GM23338 (cell line): ENCODE measurements at regions not wholly inside any gene's neighbourhood (a gene's known extent, or its start where the extent isn't known, plus 50 kb on each side); places are given as distances from the start of the nearest gene placed in this dataset.
A peak's percentile ranks its signal among the peaks of the same experiment; 100 is the strongest.

Source experiments
- ATAC-seq: fragments of 200-7000 bp; cut with Tn5 transposase; 3 replicates; pipeline ENCODE4 v1.9.1; 2020
- DNase-seq: peaks from one replicate; pipeline ENCODE4 v3.0.0-alpha.2; 2015; ENCODE audit warnings: low spot score
- H2AFZ ChIP-seq: fragments of 200-600 bp; sonication (generic); 2 replicates; pipeline ENCODE4 v1.8.0; 2016; ENCODE audit warnings: antibody characterized with exemption, mild to moderate bottlenecking, moderate library complexity
- H3F3A ChIP-seq: fragments of 200-600 bp; sonication (generic); replicated peaks from 2 replicates; pipeline ENCODE4 v1.8.0; 2017; ENCODE audit warnings: antibody characterized with exemption, mixed run types, low read depth
- H3K27ac ChIP-seq: fragments of 200-600 bp; sonication (generic); 2 replicates; pipeline ENCODE4 v1.6.1; 2016; ENCODE audit warnings: low read depth
- H3K27me3 ChIP-seq: fragments of 200-600 bp; sonication (generic); 2 replicates; pipeline ENCODE4 v1.8.0; 2016; ENCODE audit warnings: mild to moderate bottlenecking, mixed run types, moderate library complexity; ENCODE audit not compliant: insufficient read depth
- H3K36me3 ChIP-seq: fragments of 200-600 bp; sonication (generic); 2 replicates; pipeline ENCODE4 v1.8.0; 2016; ENCODE audit warnings: mild to moderate bottlenecking; ENCODE audit not compliant: insufficient read depth
- H3K4me1 ChIP-seq: fragments of 200-600 bp; sonication (generic); 2 replicates; pipeline ENCODE4 v1.8.0; 2016; ENCODE audit warnings: mild to moderate bottlenecking, moderate library complexity; ENCODE audit not compliant: insufficient read depth
- H3K4me2 ChIP-seq: fragments of 200-600 bp; sonication (generic); 2 replicates; pipeline ENCODE4 v1.7.1; 2017; ENCODE audit warnings: mixed run types
- H3K4me3 ChIP-seq: fragments of 200-600 bp; sonication (generic); 2 replicates; pipeline ENCODE4 v1.6.1; 2016; ENCODE audit warnings: mixed run types
- H3K79me2 ChIP-seq: fragments of 200-600 bp; sonication (generic); replicated peaks from 2 replicates; pipeline ENCODE4 v1.8.0; 2017; ENCODE audit warnings: mild to moderate bottlenecking; ENCODE audit not compliant: insufficient read depth
- H3K9me2 ChIP-seq: fragments of 200-600 bp; sonication (generic); 2 replicates; pipeline ENCODE4 v1.8.0; 2017; ENCODE audit not compliant: insufficient read depth
- H4K20me1 ChIP-seq: fragments of 200-600 bp; sonication (generic); replicated peaks from 2 replicates; pipeline ENCODE4 v1.8.0; 2017; ENCODE audit warnings: mild to moderate bottlenecking; ENCODE audit not compliant: insufficient read depth
- H3K27ac Mint-ChIP-seq: 2 replicates; pipeline ENCODE4 v1.8.0; 2020; ENCODE audit warnings: inconsistent platforms, mild to moderate bottlenecking, moderate library complexity, mixed read lengths
- H3K27me3 Mint-ChIP-seq: 3 replicates; pipeline ENCODE4 v1.8.0; 2022; ENCODE audit warnings: low read depth, mild to moderate bottlenecking, moderate library complexity, mixed read lengths, inconsistent platforms; ENCODE audit not compliant: insufficient read depth, poor library complexity
- H3K36me3 Mint-ChIP-seq: 3 replicates; pipeline ENCODE4 v1.8.0; 2021; ENCODE audit warnings: low read depth, mild to moderate bottlenecking, inconsistent platforms, moderate library complexity, mixed read lengths
- H3K4me1 Mint-ChIP-seq: 3 replicates; pipeline ENCODE4 v1.8.0; 2020; ENCODE audit warnings: mild to moderate bottlenecking, inconsistent platforms, mixed read lengths
- H3K4me3 Mint-ChIP-seq: 3 replicates; pipeline ENCODE4 v1.8.0; 2021; ENCODE audit warnings: moderate library complexity, mild to moderate bottlenecking, inconsistent platforms, mixed read lengths
- H3K9me3 Mint-ChIP-seq: 3 replicates; pipeline ENCODE4 v1.8.0; 2020; ENCODE audit warnings: moderate library complexity, mild to moderate bottlenecking, inconsistent platforms, mixed read lengths
- CREB1 ChIP-seq: fragments of 250-450 bp; sonication (Bioruptor Pico); IDR thresholded peaks from 2 replicates; pipeline ENCODE4 v1.5.0; 2020; ENCODE audit warnings: low read depth, mild to moderate bottlenecking, moderate library complexity
- EZH2phosphoT487 ChIP-seq: fragments of 200-600 bp; sonication (generic); IDR thresholded peaks from one replicate; pipeline ENCODE4 v1.8.1; 2018; ENCODE audit warnings: antibody characterized with exemption; ENCODE audit not compliant: unreplicated experiment
- REST ChIP-seq: IDR thresholded peaks from one replicate; pipeline ENCODE4 v1.6.1; 2018; ENCODE audit warnings: antibody characterized with exemption; ENCODE audit not compliant: unreplicated experiment
- ZNF462 ChIP-seq: fragments of 250-450 bp; sonication (Bioruptor Pico); IDR thresholded peaks from 2 replicates; pipeline ENCODE4 v1.5.0; 2020; ENCODE audit warnings: mild to moderate bottlenecking, moderate library complexity

GRCh38 chr4:165754664-165755063 is 118.4 kb upstream of the TLL1 start:
- no peaks in the 10 kb centered on the region for H4K20me1 ChIP-seq
- Mint-ChIP-seq H3K27ac (no peak overlapping the region), H3K4me1 (peaks cover 49% of the 10 kb centered on the region), H3K36me3 (no peaks in the 10 kb centered on the region; the same call in 2 of the 3 replicates), H3K27me3 (no peaks in the 10 kb centered on the region), H3K4me3 (no peak overlapping the region), H3K9me3 (no peaks in the 10 kb centered on the region)
- no peak overlapping the region for H3K4me3 ChIP-seq
- DNase-seq (no peak), ATAC-seq (no peak)
- no peak overlapping the region for H3K27ac ChIP-seq
- H3K36me3 ChIP-seq: no peaks in the 10 kb centered on the region
- no peaks in the 10 kb centered on the region for H3K27me3 ChIP-seq
- H3K79me2 ChIP-seq: no peaks in the 10 kb centered on the region
- peaks cover 48% of the 10 kb centered on the region for H3K4me1 ChIP-seq
- H3K4me2 ChIP-seq: no peak overlapping the region
- H3K9me2 ChIP-seq: no peaks in the 10 kb centered on the region
- TF ChIP-seq CREB1 (CRISPR knock-in tag): no peak
- TF ChIP-seq REST: peak; percentile 43
- no peak for TF ChIP-seq ZNF462 (CRISPR knock-in tag)
- TF ChIP-seq EZH2phosphoT487: no peak
- no peaks in the 10 kb centered on the region for H3F3A ChIP-seq
- H2AFZ ChIP-seq: no peak overlapping the region
